Uterus (tissue), 3 donors: ENCODE measurements at regions not wholly inside any gene's neighbourhood (a gene's known extent, or its start where the extent isn't known, plus 50 kb on each side); places are given as distances from the start of the nearest gene placed in this dataset.

ENCODE experiments used
- DNase-seq, 2 donors: peaks; one replicate each; pipeline ENCODE4 v3.0.0-alpha.2; 2019 to 2020
- H3K27ac ChIP-seq, 2 donors: fragments of 200-600 bp; sonication (generic); 1 replicate in 1 of 2; 2 replicates in 1 of 2; pipeline ENCODE4 v1.5.1; 2016 to 2018
- H3K27me3 ChIP-seq, 2 donors: fragments of 200-600 bp; sonication (generic); one replicate each; pipeline ENCODE4 v1.5.1; 2018 to 2019; ENCODE audit warnings: control low read depth in 1 of 2
- H3K36me3 ChIP-seq, 2 donors: fragments of 200-600 bp; sonication (generic); one replicate each; pipeline ENCODE4 v1.5.1; 2019; ENCODE audit warnings: control low read depth in 1 of 2
- H3K4me1 ChIP-seq, 2 donors: fragments of 200-600 bp; sonication (generic); one replicate each; pipeline ENCODE4 v1.5.1; 2018 to 2019; ENCODE audit warnings: control low read depth in 1 of 2
- H3K4me3 ChIP-seq, 2 donors: fragments of 200-600 bp; sonication (generic); 1 replicate in 1 of 2; 2 replicates in 1 of 2; pipeline ENCODE4 v1.5.1; 2018 to 2019; ENCODE audit warnings: mild to moderate bottlenecking in 1 of 2
- H3K9me3 ChIP-seq, 2 donors: fragments of 200-600 bp; sonication (generic); one replicate each; pipeline ENCODE4 v1.5.1; 2019; ENCODE audit warnings: control low read depth in 1 of 2
- POLR2A ChIP-seq, 2 donors: fragments of 450-650 bp; IDR thresholded peaks; one replicate each; pipeline ENCODE4 v1.6.1; 2016; ENCODE audit warnings: antibody characterized with exemption in 2 of 2, mild to moderate bottlenecking in 1 of 2, moderate library complexity in 1 of 2
- intact Hi-C: fragments of 100-400 bp; cut with DNase I; formaldehyde crosslinking; loops from one replicate; pipeline ENCODE4 v1.15.1; 2023; ENCODE audit warnings: low total_unique reads
- TF ChIP-seq, protein P1 (sequence below), 4 experiments: fragments of 200-600 bp in 2 of 4; fragments of 450-650 bp in 2 of 4; sonication (generic) in 2 of 4; IDR thresholded peaks; one replicate each; pipeline ENCODE4 v1.5.1; 2016 to 2019; ENCODE audit warnings: antibody characterized with exemption in 4 of 4, mild to moderate bottlenecking in 2 of 4, moderate library complexity in 1 of 4
- donor health status: DM: yes; HTN: yes; CAD: no.

- Histone ChIP-seq H3K27ac (peak overlapping the region in 1 of 2 donors; percentile 31), H3K36me3 (no peaks in the 10 kb centered on the region), H3K9me3 (no peaks in the 10 kb centered on the region), H3K27me3 (no peaks in the 10 kb centered on the region), H3K4me1 (peaks cover 0 to 7% of the 10 kb centered on the region in 2 donors), H3K4me3 (no peak overlapping the region)
- no peak for DNase-seq
- intact Hi-C loops = no loop called here
- TF ChIP-seq, protein P1, sequence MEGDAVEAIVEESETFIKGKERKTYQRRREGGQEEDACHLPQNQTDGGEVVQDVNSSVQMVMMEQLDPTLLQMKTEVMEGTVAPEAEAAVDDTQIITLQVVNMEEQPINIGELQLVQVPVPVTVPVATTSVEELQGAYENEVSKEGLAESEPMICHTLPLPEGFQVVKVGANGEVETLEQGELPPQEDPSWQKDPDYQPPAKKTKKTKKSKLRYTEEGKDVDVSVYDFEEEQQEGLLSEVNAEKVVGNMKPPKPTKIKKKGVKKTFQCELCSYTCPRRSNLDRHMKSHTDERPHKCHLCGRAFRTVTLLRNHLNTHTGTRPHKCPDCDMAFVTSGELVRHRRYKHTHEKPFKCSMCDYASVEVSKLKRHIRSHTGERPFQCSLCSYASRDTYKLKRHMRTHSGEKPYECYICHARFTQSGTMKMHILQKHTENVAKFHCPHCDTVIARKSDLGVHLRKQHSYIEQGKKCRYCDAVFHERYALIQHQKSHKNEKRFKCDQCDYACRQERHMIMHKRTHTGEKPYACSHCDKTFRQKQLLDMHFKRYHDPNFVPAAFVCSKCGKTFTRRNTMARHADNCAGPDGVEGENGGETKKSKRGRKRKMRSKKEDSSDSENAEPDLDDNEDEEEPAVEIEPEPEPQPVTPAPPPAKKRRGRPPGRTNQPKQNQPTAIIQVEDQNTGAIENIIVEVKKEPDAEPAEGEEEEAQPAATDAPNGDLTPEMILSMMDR (IDR thresholded peaks at IDR 0.05) = no peak
- no peak for TF ChIP-seq POLR2A (IDR thresholded peaks at IDR 0.05)
Observed at GRCh38 chr13:73767747-73768315, 366.4 kb downstream of the KLF12 start.

DNA sequence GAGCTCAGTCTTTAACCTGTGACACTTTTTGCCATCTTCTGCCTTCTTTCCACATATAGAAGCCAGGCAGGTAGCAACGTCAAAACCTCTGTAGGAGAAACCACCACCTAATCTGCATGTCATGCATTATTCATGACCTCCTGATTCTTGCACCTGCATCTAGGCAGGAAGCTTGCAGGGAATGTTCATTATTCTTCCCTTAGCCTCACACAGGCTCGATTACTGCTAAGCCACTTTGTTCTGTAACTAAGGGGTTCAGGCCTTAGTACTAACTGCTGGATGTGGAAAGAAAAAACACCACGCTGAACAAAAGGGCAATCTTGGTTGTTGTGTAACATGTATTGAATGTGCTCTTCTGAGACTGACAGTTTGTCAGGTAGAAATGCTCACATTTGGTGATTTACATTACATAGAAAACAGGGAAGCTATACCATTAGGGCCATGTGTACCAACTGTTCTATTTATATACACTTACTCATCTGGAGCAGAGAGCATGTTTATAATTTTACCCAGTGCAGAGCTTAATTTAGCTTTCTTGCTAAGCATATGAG is 366.9 kb downstream of the KLF12 start:
- intact Hi-C loops = no loop called here
- H3K36me3 ChIP-seq = no peaks in the 10 kb centered on the region
- TF ChIP-seq POLR2A (IDR thresholded peaks at IDR 0.05) = no peak
- TF ChIP-seq, protein P1 (IDR thresholded peaks at IDR 0.05) = no peak
- DNase-seq = no peak
- peak overlapping the region in 1 of 2 donors; percentile 31 for H3K27ac ChIP-seq
- H3K4me3 ChIP-seq = no peak overlapping the region
- H3K27me3 ChIP-seq = no peaks in the 10 kb centered on the region
- no peaks in the 10 kb centered on the region for H3K9me3 ChIP-seq
- peaks cover 0 to 7% of the 10 kb centered on the region in 2 donors for H3K4me1 ChIP-seq

GRCh38 chr13:73765651-73766384 is 368.4 kb downstream of the KLF12 start:
- TF ChIP-seq POLR2A (IDR thresholded peaks at IDR 0.05) = no peak
- TF ChIP-seq, protein P1 (IDR thresholded peaks at IDR 0.05) = no peak
- H3K4me1 ChIP-seq = peaks cover 0 to 7% of the 10 kb centered on the region in 2 donors
- no peaks in the 10 kb centered on the region for H3K36me3 ChIP-seq
- intact Hi-C loops = no loop called here
- H3K27ac ChIP-seq = peak overlapping the region; percentile 48 to 66
- H3K27me3 ChIP-seq = no peaks in the 10 kb centered on the region
- no peaks in the 10 kb centered on the region for H3K9me3 ChIP-seq
- H3K4me3 ChIP-seq = peak overlapping the region in 1 of 2 donors; percentile 4
- peak; percentile 73 to 74 for DNase-seq

GRCh38 chr13:73759434-73759833 is 374.8 kb downstream of the KLF12 start:
- Histone ChIP-seq H3K4me1 (no peaks in the 10 kb centered on the region), H3K4me3 (no peak overlapping the region), H3K9me3 (no peaks in the 10 kb centered on the region), H3K27me3 (no peaks in the 10 kb centered on the region), H3K36me3 (no peaks in the 10 kb centered on the region), H3K27ac (no peak overlapping the region)
- DNase-seq = no peak
- intact Hi-C loops = no loop called here
- no peak for TF ChIP-seq POLR2A (IDR thresholded peaks at IDR 0.05)
- TF ChIP-seq, protein P1 (IDR thresholded peaks at IDR 0.05) = no peak
